ENCODE measurements at regions not wholly inside any gene's neighbourhood (a gene's known extent, or its start where the extent isn't known, plus 50 kb on each side); places are given as distances from the start of the nearest gene placed in this dataset.
"Not testable (repeated sequence)": the region's sequence is repeated elsewhere in the genome, so short reads cannot be mapped to it uniquely, and the experiment has no call there.

DNA sequence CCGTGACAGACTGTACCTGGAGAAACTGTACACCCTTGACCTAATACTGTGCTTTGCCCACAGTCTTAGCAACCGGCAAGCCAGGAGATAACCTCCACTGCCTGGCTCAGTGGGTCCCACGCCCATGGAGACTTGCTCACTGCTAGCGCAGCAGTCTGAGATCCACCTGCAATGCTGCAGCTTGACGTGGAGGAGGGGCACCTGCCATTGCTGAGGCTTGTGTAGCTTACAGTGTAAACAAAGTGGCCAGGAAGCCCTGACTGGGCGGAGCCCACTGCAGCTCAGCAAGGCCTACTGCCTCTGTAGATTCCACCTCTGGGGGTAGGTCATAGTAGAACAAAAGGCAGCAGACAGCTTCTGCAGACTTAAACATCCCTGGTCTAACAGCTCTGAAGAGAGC, 189.3 kb downstream of the EDEM1 start:
- Histone ChIP-seq H3K27me3 (ENCODE audit: insufficient read depth, low read length, poor library complexity) (no peaks in the 10 kb centered on the region), H3K4me3 (ENCODE audit: low read depth in 1 of 2, low read length in 2 of 2) (no peak overlapping the region), H3K9me3 (ENCODE audit: insufficient read depth, low read length, severe bottlenecking) (no peaks in the 10 kb centered on the region), H2AFZ (ENCODE audit: low read depth, low read length) (no peak overlapping the region), H3K79me2 (ENCODE audit: insufficient read depth, low read length) (no peaks in the 10 kb centered on the region), H3K4me2 (ENCODE audit: insufficient read depth, low read length) (no peak overlapping the region), H3K9ac (ENCODE audit: low read depth, low read length) (no peak overlapping the region), H3K36me3 (ENCODE audit: insufficient read depth, low read length) (no peaks in the 10 kb centered on the region), H3K4me1 (ENCODE audit: insufficient read depth, low read length) (no peaks in the 10 kb centered on the region), H3K27ac (ENCODE audit: low read length) (no peak overlapping the region), H4K20me1 (ENCODE audit: insufficient read depth, low read length) (no peaks in the 10 kb centered on the region)
- TF ChIP-seq, protein P1, sequence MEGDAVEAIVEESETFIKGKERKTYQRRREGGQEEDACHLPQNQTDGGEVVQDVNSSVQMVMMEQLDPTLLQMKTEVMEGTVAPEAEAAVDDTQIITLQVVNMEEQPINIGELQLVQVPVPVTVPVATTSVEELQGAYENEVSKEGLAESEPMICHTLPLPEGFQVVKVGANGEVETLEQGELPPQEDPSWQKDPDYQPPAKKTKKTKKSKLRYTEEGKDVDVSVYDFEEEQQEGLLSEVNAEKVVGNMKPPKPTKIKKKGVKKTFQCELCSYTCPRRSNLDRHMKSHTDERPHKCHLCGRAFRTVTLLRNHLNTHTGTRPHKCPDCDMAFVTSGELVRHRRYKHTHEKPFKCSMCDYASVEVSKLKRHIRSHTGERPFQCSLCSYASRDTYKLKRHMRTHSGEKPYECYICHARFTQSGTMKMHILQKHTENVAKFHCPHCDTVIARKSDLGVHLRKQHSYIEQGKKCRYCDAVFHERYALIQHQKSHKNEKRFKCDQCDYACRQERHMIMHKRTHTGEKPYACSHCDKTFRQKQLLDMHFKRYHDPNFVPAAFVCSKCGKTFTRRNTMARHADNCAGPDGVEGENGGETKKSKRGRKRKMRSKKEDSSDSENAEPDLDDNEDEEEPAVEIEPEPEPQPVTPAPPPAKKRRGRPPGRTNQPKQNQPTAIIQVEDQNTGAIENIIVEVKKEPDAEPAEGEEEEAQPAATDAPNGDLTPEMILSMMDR (IDR thresholded peaks at IDR 0.05; ENCODE audit: borderline replicate concordance, extremely low read depth, low read length, poor library complexity, severe bottlenecking) = no peak
- TF ChIP-seq EZH2 (IDR thresholded peaks at IDR 0.05; ENCODE audit: borderline replicate concordance, low read depth, low read length, severe bottlenecking) = no peak
- ATAC-seq (ENCODE audit: insufficient read depth, low read depth) = no peak
- DNase-seq = peak; percentile 4

DNA sequence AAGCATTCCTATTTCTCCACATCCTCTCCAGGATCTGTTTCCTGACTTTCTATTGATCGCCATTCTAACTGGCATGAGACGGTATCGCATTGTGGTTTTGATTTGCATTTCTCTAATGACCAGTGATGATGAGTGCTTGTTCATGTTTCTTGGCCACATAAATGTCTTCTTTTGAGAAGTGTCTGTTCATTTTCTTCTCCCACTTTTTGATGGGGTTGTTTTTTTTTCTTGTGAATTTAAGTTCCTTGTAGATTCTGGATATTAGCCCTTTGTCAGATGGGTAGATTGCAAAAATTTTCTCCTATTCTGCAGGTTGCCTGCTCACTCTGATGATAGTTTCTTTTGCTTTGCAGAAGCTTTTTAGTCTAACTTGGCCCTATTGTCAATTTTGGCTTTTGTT, 191.8 kb downstream of the EDEM1 start:
- not testable (repeated sequence) for H3K79me2 ChIP-seq (ENCODE audit: insufficient read depth, low read length); H3K4me1 ChIP-seq (ENCODE audit: insufficient read depth, low read length); H3K4me3 ChIP-seq (ENCODE audit: low read depth in 1 of 2, low read length in 2 of 2); H3K27ac ChIP-seq (ENCODE audit: low read length); H3K9ac ChIP-seq (ENCODE audit: low read depth, low read length); H3K27me3 ChIP-seq (ENCODE audit: insufficient read depth, low read length, poor library complexity); H3K9me3 ChIP-seq (ENCODE audit: insufficient read depth, low read length, severe bottlenecking); H2AFZ ChIP-seq (ENCODE audit: low read depth, low read length); DNase-seq; H3K4me2 ChIP-seq (ENCODE audit: insufficient read depth, low read length); H4K20me1 ChIP-seq (ENCODE audit: insufficient read depth, low read length); ATAC-seq (ENCODE audit: insufficient read depth, low read depth); H3K36me3 ChIP-seq (ENCODE audit: insufficient read depth, low read length)

- H3K27ac ChIP-seq (ENCODE audit: low read length); H3K4me3 ChIP-seq (ENCODE audit: low read depth in 1 of 2, low read length in 2 of 2); DNase-seq; H3K9ac ChIP-seq (ENCODE audit: low read depth, low read length); H3K27me3 ChIP-seq (ENCODE audit: insufficient read depth, low read length, poor library complexity); ATAC-seq (ENCODE audit: insufficient read depth, low read depth); H3K4me1 ChIP-seq (ENCODE audit: insufficient read depth, low read length); H3K9me3 ChIP-seq (ENCODE audit: insufficient read depth, low read length, severe bottlenecking); H2AFZ ChIP-seq (ENCODE audit: low read depth, low read length); H4K20me1 ChIP-seq (ENCODE audit: insufficient read depth, low read length); H3K4me2 ChIP-seq (ENCODE audit: insufficient read depth, low read length); H3K36me3 ChIP-seq (ENCODE audit: insufficient read depth, low read length); H3K79me2 ChIP-seq (ENCODE audit: insufficient read depth, low read length): not testable (repeated sequence)
Observed at GRCh38 chr3:5383486-5384263, 196.2 kb downstream of the EDEM1 start.

GRCh38 chr3:5384557-5385236, 197.2 kb downstream of the EDEM1 start:
- H2AFZ ChIP-seq (ENCODE audit: low read depth, low read length) = no peak overlapping the region

More at GRCh38 chr3:5384557-5385236, 197.2 kb downstream of the EDEM1 start:
- H4K20me1 ChIP-seq (ENCODE audit: insufficient read depth, low read length) = no peaks in the 10 kb centered on the region
- no peaks in the 10 kb centered on the region for H3K9me3 ChIP-seq (ENCODE audit: insufficient read depth, low read length, severe bottlenecking)
- ATAC-seq (ENCODE audit: insufficient read depth, low read depth) = no peak
- TF ChIP-seq EZH2 (IDR thresholded peaks at IDR 0.05; ENCODE audit: borderline replicate concordance, low read depth, low read length, severe bottlenecking) = no peak
- TF ChIP-seq, protein P1 (IDR thresholded peaks at IDR 0.05; ENCODE audit: borderline replicate concordance, extremely low read depth, low read length, poor library complexity, severe bottlenecking) = no peak
- H3K27ac ChIP-seq (ENCODE audit: low read length) = no peak overlapping the region
- no peaks in the 10 kb centered on the region for H3K79me2 ChIP-seq (ENCODE audit: insufficient read depth, low read length)
- no peak overlapping the region for H3K4me2 ChIP-seq (ENCODE audit: insufficient read depth, low read length)
- no peak overlapping the region for H3K4me3 ChIP-seq (ENCODE audit: low read depth in 1 of 2, low read length in 2 of 2)
- no peak for DNase-seq
- H3K27me3 ChIP-seq (ENCODE audit: insufficient read depth, low read length, poor library complexity) = no peaks in the 10 kb centered on the region
- no peaks in the 10 kb centered on the region for H3K36me3 ChIP-seq (ENCODE audit: insufficient read depth, low read length)
- no peak overlapping the region for H3K9ac ChIP-seq (ENCODE audit: low read depth, low read length)
- no peaks in the 10 kb centered on the region for H3K4me1 ChIP-seq (ENCODE audit: insufficient read depth, low read length)

Measured in DND-41 (cell line).